Suppressor macrophage treated with lipopolysaccharide for 4 hours (primary cell): ENCODE measurements at regions not wholly inside any gene's neighbourhood (a gene's known extent, or its start where the extent isn't known, plus 50 kb on each side); places are given as distances from the start of the nearest gene placed in this dataset.
A peak's percentile ranks its signal among the peaks of the same experiment; 100 is the strongest.

ENCODE experiments used
- DNase-seq: peaks from one replicate; pipeline ENCODE4 v3.0.0-alpha.2; 2020

GRCh38 chr6:29884261-29884660 lies 56.6 kb downstream of the HLA-G start:
- no peak for DNase-seq

GRCh38 chr6:29886701-29887100 lies 55.6 kb upstream of the HLA-A start:
- DNase-seq, result no peak

GRCh38 chr6:29887330-29887818 lies 55.0 kb upstream of the HLA-A start:
- DNase-seq, result peak; percentile 63

- DNase-seq, result peak; percentile 68
Observed at GRCh38 chr6:29887819-29888776, 54.2 kb upstream of the HLA-A start.
